OCI-LY3 (cell line): ENCODE measurements at regions not wholly inside any gene's neighbourhood (a gene's known extent, or its start where the extent isn't known, plus 50 kb on each side); places are given as distances from the start of the nearest gene placed in this dataset.
"Not testable (repeated sequence)": the region's sequence is repeated elsewhere in the genome, so short reads cannot be mapped to it uniquely, and the experiment has no call there.

ENCODE experiments used
- H2AFZ ChIP-seq: fragments of 200-600, 300-600 bp; shearing (Covaris generic); 2 replicates; pipeline ENCODE4 v1.6.0; 2014; ENCODE audit warnings: antibody characterized with exemption, low read depth, low read length
- H3K27ac ChIP-seq: fragments of 200-600, 300-600 bp; sonication (generic); 2 replicates; pipeline ENCODE4 v1.5.1; 2014; ENCODE audit warnings: mild to moderate bottlenecking, low read length, moderate library complexity, mixed read lengths
- H3K27me3 ChIP-seq: fragments of 200-600, 300-600 bp; sonication (generic); 2 replicates; pipeline ENCODE4 v1.6.1; 2014; ENCODE audit warnings: low read depth, low read length, mixed read lengths
- H3K36me3 ChIP-seq: fragments of 200-600, 300-600 bp; sonication (generic); replicated peaks from 2 replicates; pipeline ENCODE3; 2014; ENCODE audit warnings: low read depth, low read length, mixed read lengths
- H3K4me1 ChIP-seq: fragments of 300-600, 200-600 bp; sonication (generic); 2 replicates; pipeline ENCODE4 v1.6.1; 2014; ENCODE audit warnings: low read length, mixed read lengths
- H3K4me2 ChIP-seq: fragments of 200-600, 300-600 bp; sonication (generic); 2 replicates; pipeline ENCODE4 v1.6.1; 2014; ENCODE audit warnings: low read length, mixed read lengths
- H3K4me3 ChIP-seq: fragments of 300-600, 200-600 bp; sonication (generic); 2 replicates; pipeline ENCODE4 v1.5.1; 2014; ENCODE audit warnings: antibody characterized with exemption, mild to moderate bottlenecking, low read length, moderate library complexity
- H3K79me2 ChIP-seq: fragments of 300-600, 200-600 bp; shearing (Covaris generic); 2 replicates; pipeline ENCODE4 v1.6.1; 2014; ENCODE audit warnings: mild to moderate bottlenecking, low read length, mixed read lengths
- H3K9ac ChIP-seq: fragments of 300-600, 200-600 bp; shearing (Covaris generic); 2 replicates; pipeline ENCODE4 v1.6.0; 2014; ENCODE audit warnings: mild to moderate bottlenecking, low read length, moderate library complexity
- H3K9me3 ChIP-seq: fragments of 200-600, 300-600 bp; shearing (Covaris generic); 2 replicates; pipeline ENCODE4 v1.6.1; 2014; ENCODE audit warnings: low read length, mixed read lengths; ENCODE audit not compliant: insufficient read depth
- H4K20me1 ChIP-seq: fragments of 200-600, 300-600 bp; sonication (generic); 2 replicates; pipeline ENCODE4 v1.6.1; 2016; ENCODE audit warnings: low read length, mixed read lengths; ENCODE audit not compliant: insufficient read depth
- EZH2phosphoT487 ChIP-seq: fragments of 200-600 bp; shearing (Covaris generic); IDR thresholded peaks from 2 replicates; pipeline ENCODE4 v1.6.1; 2018; ENCODE audit warnings: antibody characterized with exemption, mixed run types, low read depth
- TF ChIP-seq, protein P1 (sequence below): fragments of 200-600, 300-600 bp; sonication (generic); IDR thresholded peaks from 2 replicates; pipeline ENCODE4 v1.5.1; 2014; ENCODE audit warnings: antibody characterized with exemption, low read length, low read depth

DNA sequence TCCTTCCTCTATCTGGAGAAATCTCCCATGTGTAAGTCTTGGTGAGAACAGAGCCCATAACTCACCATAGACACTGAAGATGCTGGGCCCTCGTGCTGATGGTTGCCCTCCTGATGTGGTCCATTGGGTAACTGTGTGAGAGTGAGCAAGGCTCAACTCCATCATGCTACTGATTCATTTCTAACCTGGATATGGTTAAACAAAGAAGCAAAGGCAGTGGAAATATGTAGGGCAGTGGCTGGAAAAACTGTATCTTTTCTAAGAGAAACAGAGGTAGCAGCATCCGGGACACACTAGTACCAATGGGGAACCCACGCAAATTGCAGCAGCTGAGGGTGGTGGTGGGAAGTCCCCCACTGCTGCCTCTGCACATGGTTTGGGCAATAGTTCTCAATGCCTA, 221.7 kb downstream of the KLF6 start:
- Histone ChIP-seq H3K9ac (no peak overlapping the region), H3K27me3 (no peaks in the 10 kb centered on the region), H4K20me1 (no peaks in the 10 kb centered on the region), H3K4me3 (no peak overlapping the region), H3K79me2 (no peaks in the 10 kb centered on the region), H3K27ac (no peak overlapping the region), H3K4me1 (no peaks in the 10 kb centered on the region), H2AFZ (no peak overlapping the region), H3K36me3 (no peaks in the 10 kb centered on the region), H3K4me2 (no peak overlapping the region), H3K9me3 (no peaks in the 10 kb centered on the region)
- TF ChIP-seq, protein P1, sequence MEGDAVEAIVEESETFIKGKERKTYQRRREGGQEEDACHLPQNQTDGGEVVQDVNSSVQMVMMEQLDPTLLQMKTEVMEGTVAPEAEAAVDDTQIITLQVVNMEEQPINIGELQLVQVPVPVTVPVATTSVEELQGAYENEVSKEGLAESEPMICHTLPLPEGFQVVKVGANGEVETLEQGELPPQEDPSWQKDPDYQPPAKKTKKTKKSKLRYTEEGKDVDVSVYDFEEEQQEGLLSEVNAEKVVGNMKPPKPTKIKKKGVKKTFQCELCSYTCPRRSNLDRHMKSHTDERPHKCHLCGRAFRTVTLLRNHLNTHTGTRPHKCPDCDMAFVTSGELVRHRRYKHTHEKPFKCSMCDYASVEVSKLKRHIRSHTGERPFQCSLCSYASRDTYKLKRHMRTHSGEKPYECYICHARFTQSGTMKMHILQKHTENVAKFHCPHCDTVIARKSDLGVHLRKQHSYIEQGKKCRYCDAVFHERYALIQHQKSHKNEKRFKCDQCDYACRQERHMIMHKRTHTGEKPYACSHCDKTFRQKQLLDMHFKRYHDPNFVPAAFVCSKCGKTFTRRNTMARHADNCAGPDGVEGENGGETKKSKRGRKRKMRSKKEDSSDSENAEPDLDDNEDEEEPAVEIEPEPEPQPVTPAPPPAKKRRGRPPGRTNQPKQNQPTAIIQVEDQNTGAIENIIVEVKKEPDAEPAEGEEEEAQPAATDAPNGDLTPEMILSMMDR = no peak
- no peak for TF ChIP-seq EZH2phosphoT487

DNA sequence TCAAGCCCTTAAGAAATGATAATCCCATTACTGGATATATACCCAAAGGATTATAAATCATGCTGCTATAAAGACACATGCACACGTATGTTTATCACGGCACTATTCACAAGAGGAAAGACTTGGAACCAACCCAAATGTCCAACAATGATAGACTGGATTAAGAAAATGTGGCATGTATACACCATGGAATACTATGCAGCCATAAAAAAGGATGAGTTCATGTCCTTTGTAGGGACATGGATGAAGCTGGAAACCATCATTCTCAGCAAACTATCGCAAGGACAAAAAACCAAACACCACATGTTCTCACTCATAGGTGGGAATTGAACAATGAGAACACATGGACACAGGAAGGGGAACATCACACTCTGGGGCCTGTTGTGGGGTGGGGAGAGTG, 224.4 kb downstream of the KLF6 start:
- not testable (repeated sequence) for H2AFZ ChIP-seq

DNA sequence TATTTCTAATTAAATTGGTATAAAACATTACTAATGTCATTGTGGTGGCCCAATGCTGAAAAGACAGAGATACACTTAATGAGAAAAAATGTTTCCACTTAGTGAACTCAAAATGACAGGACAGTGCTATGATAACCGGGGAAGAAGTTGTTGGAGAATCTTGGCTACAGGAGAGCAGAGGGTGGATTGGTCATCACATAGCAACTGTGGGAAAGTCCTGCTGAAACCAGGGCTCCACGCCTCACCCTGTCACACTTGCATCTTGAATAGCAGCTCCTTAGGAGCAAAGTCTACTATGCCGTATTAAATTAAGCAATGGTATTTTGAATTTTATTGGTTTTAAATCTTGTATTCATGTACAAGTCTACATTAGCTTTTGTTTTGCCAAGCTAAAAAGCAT, 225.5 kb downstream of the KLF6 start:
- Histone ChIP-seq H3K9me3 (no peaks in the 10 kb centered on the region), H3K4me3 (no peak overlapping the region), H3K27me3 (no peaks in the 10 kb centered on the region), H3K36me3 (no peaks in the 10 kb centered on the region), H3K9ac (no peak overlapping the region), H3K4me1 (no peaks in the 10 kb centered on the region), H4K20me1 (no peaks in the 10 kb centered on the region), H3K4me2 (no peak overlapping the region), H3K79me2 (no peaks in the 10 kb centered on the region), H2AFZ (no peak overlapping the region), H3K27ac (no peak overlapping the region)
- TF ChIP-seq, protein P1 = no peak
- TF ChIP-seq EZH2phosphoT487 = no peak

More for the DNA sequence above, 224.4 kb downstream of the KLF6 start:
- not testable (repeated sequence) for H4K20me1 ChIP-seq, H3K9ac ChIP-seq, H3K79me2 ChIP-seq, H3K36me3 ChIP-seq, H3K4me1 ChIP-seq, H3K4me2 ChIP-seq, H3K9me3 ChIP-seq, H3K27me3 ChIP-seq, H3K27ac ChIP-seq, H3K4me3 ChIP-seq

DNA sequence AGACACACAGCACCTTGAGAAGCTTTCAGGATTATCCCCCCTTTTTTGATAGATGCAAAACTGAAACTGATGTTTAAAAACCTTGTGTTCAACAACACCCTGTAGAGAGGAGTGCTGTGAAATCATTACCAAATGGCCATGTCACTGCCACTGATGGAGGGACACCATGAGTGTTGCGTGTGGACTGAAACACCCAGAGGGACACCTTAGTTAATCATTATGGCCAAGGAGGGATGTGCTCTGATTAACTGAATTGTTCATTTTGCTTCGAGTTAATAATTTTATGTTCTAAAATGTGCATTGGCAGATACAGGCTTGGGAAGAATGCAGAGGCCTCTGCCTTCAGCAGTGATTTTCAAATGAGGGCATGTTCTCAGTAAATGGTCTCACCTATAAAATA, 226.0 kb downstream of the KLF6 start:
- Histone ChIP-seq H3K4me3 (no peak overlapping the region), H3K27ac (no peak overlapping the region)

DNA sequence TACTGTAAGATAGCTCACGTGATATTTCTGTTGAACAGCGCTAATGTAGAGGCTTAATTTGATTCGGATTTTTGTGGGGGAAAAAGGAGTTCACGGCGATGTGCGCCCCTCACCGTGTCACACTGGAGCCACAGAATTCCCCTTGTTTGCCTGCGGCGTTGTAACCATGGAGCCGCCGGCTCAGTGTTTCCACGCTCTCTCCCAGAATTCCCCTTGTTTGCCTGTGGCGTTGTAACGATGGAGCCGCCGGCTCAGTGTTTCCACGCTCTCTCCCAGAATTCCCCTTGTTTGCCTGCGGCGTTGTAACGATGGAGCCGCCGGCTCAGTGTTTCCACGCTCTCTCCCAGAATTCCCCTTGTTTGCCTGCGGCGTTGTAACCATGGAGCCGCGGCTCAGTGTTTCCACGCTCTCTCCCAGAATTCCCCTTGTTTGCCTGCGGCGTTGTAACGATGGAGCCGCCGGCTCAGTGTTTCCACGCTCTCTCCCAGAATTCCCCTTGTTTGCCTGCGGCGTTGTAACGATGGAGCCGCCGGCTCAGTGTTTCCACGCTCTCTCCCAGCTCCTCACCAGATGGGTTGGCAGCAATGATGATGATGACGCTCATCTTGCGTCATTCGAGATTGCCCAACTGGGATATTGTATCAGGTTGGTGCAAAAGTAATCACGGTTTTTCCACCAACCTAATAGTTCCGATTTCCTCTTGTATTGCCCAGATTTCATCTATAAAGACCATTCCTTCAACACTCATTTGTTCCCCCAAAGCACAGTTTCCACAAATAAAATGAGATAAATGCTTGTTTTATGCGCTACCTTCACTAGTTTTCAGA, 228.6 kb downstream of the KLF6 start:
- H2AFZ ChIP-seq, H3K79me2 ChIP-seq, H4K20me1 ChIP-seq, H3K27ac ChIP-seq, H3K36me3 ChIP-seq, H3K4me2 ChIP-seq, H3K4me1 ChIP-seq, H3K27me3 ChIP-seq, H3K9ac ChIP-seq, H3K4me3 ChIP-seq, H3K9me3 ChIP-seq: not testable (repeated sequence)

More for the DNA sequence above, 226.0 kb downstream of the KLF6 start:
- no peaks in the 10 kb centered on the region for H3K36me3 ChIP-seq
- no peaks in the 10 kb centered on the region for H4K20me1 ChIP-seq
- no peaks in the 10 kb centered on the region for H3K9me3 ChIP-seq
- H3K27me3 ChIP-seq = no peaks in the 10 kb centered on the region
- no peak overlapping the region for H3K4me2 ChIP-seq
- no peak overlapping the region for H3K9ac ChIP-seq
- no peaks in the 10 kb centered on the region for H3K4me1 ChIP-seq
- H3K79me2 ChIP-seq = no peaks in the 10 kb centered on the region
- no peak overlapping the region for H2AFZ ChIP-seq
- TF ChIP-seq EZH2phosphoT487 = no peak
- TF ChIP-seq, protein P1 = no peak
